Ecto neural progenitor cell (in vitro differentiated cells): ENCODE measurements at regions not wholly inside any gene's neighbourhood (a gene's known extent, or its start where the extent isn't known, plus 50 kb on each side); places are given as distances from the start of the nearest gene placed in this dataset.

Experiments
- DNase-seq: peaks from one replicate; pipeline ENCODE4 v3.0.0-alpha.2; 2018; ENCODE audit warnings: low spot score

DNA sequence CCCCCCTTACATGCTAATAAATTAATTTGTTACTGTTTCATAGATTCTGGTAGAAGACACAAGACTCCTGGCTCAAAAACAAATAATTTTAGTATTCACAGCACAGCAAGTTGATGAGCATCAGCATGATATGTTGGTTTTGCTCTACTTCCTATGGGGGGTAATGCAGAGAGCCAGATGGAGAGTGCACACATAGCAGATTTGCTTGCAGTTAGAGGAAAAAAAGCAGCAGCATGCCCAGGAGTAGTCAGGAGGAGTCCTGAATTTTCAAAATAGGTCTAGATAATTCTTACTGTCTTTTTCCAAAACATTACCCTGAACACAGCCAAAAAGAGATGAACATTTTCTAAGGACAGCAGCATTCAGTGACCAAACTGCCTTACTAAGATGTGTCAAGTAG lies 261.3 kb downstream of the COX7C start:
- no peak for DNase-seq

DNA sequence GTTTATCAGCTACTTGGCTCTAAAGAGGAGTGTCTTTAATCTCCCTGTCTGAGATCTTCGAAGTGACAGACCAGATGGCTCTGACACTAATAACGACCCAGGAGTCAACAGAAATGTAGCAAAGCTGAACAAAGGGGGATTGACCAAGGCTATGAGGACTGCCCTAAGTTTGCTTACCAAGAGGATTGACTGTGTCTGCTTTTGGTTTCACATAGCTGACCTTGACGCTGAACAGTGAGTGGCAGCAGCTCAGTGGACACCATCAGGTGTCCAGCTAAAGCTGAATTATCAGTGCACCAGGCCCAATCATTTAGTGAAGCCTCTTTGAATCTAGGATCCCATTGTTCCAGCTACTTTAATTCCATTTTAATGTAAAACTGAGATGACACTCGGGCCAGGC lies 262.6 kb downstream of the COX7C start:
- no peak for DNase-seq

DNA sequence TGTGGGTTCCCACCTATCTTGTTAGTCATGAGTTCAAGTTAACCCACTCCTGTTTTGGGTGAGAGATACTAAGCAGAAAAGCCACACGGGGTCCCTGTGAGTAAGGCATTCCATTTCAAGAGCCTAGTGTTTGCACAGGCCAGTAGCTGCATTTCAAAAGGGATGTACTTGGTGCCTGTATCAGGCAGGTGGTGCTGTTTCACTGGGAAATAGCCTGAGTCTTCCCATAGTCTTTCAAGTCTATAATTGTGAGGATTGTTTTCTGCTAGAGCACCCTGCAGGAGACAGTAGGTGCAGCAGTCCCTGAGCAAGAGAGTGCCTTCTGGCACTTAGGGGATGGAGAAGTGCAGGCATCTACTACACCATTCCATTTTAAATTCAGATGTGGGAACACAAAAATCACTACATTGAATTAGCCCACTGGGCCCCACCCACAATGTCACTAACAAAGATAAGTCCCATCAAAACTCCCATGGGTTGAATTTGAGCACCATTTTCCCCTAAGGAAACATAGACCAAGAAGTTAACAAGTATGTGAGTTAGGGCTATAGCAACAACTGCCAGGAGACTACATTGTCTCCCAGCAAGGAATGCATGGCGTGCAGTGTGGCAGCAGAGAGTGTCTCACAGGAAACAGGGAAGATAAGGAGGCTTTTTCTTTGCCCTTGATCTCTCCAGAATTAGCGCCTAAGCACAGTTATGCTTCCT lies 263.2 kb downstream of the COX7C start:
- peak; percentile 66 for DNase-seq

DNA sequence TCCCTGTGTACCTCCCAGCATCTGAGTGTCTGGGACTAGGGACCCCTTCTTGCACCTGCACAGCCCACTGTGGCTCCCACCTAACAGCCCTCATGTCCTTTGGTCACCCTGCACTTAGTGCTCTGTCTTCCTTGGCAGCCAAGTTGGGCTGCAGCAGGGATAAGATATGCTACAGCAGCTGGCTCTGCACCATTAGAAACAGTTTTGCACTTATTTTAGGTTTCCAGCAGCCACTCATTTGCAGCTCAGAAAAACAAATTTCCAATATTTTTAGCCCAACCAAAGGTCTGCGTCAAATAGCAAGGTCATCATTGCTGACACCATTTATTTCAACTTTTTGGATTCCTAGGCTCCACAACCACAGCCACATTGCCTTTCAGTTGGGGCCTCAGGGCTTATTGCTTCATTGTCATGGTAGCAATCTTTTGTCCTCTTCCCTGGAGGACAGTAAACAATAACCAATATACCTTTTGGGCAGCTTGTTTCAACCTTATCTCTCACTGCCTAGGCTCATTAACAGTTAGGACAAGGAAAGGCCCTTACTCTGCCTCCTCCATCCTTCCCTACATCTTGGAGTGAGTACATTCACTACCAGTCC lies 263.9 kb downstream of the COX7C start:
- no peak for DNase-seq

DNA sequence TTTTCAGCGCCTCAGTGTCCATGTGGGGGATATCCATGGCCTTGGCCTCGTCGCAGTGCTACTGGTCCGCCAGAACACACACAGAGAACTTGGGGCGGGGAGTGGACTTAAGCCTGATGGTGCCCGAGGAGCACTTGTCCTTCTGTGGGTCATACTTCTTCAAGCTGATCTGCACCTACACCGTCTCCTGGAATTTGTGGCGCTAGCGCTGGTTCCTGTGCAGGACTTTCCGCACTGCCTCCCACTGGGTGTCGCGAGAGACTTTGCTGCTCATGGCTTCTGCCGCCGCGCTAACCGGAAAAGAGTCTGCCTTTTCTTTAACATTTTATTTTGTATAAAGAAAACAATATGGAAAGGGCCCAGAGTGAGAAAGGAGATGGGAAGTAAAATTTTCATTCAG lies 266.9 kb downstream of the COX7C start:
- no peak for DNase-seq

DNA sequence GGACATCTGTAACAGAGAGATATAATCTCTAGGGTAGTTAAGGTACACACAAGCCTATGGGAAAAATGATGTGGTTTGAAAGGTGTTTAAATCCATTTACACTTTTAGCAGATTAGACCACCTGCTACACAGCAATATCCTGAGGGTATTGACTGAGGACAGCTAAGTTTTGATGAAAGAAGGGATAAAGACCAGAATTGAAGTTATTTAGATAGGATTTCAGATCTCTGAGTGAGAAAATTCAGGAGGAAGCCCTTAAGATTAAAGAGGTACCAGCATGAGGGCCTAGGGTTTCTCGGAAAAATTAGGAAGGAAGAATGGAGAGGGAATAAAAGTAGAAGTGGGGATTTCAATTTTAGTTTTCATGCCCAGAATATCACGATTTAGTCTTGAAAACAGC lies 267.3 kb downstream of the COX7C start:
- DNase-seq = no peak

DNA sequence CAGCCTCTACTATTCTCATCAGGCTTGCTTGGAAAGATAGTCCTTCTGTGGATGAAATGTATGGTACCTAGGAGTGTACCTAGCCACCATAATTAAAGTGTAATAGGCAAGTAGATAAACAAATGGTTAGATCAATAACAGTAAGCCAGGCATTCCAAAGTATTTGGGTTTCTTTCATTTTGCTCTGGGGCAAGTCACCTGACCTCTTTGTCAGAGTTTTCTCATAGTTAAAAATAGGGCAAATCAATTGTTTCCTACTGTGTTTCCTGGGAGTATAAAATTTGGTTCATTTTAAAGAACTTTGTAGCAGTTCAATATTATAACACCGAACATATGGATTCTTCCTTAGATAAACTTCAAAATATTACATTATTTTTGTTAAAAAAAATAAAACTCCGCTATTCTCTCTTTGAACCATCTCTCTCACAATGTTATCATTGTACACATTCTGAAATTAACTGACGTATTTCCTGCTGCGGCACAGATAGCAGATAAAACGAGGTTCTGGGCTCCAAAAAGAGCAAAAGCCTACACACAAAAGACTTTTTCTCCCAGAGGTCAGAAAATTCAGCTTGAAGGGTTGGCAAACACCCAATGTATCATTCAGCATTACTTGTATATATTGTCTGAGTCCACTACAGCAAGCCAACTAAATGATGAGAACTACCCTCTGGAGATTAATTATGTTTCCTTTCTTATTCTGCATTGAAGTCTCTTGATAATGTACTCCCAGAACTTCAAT lies 267.9 kb downstream of the COX7C start:
- no peak for DNase-seq

DNA sequence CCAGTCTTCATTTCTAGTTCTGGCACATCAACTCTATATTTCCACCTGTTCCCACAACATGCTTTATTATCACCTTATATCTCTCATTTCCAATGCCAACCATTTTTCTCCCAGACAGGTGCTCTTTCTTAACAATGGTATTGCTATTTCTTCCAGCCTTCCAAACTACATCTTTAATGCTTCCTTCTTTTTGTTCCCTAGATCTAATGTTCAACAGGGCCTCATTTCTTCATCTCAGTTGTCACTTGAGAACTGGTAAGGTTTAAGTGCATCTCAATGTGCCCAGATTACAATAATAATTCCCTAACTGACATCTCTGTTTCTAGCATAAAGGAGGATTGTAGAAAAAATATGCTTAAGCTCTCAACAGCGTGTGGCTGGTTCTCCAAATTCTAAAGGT lies 272.6 kb downstream of the COX7C start:
- DNase-seq = no peak

DNA sequence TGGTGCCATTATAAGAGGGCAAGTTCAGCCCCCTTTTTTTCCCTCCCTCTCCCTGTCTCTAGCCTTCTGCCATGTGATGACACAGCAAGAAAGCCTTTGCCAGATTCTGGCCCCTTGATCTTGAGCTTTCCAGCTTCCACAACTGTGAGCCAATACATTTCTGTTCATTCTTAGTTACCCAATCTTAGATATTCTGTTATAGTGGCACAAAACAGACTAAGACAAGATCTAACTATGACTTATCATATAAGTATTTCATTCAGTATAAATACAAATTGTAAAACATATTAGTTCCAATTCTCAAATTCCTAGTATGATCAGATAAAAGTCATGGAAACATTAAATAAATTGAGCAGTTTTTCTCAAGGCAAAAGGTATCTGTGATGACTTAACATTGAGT lies 276.3 kb downstream of the COX7C start:
- DNase-seq = no peak

DNA sequence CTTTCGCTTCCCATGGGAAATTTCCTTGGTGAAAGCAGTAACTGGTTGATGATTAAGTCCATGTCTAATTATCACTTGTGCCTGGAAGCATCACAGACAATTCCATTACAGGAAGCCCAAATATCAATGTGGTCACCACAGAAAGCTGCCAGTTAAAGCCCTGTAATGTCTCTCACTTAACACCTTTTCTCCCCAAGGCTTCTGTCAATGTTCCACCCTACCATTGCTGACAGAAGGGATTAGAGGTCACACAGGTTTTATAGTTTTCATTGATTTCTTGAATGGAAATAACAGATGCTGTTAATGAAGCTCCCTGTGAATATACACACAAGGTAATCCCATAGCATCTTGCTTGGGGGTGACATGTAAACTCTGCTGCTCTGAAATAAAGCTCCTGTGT lies 279.2 kb downstream of the COX7C start:
- no peak for DNase-seq

DNA sequence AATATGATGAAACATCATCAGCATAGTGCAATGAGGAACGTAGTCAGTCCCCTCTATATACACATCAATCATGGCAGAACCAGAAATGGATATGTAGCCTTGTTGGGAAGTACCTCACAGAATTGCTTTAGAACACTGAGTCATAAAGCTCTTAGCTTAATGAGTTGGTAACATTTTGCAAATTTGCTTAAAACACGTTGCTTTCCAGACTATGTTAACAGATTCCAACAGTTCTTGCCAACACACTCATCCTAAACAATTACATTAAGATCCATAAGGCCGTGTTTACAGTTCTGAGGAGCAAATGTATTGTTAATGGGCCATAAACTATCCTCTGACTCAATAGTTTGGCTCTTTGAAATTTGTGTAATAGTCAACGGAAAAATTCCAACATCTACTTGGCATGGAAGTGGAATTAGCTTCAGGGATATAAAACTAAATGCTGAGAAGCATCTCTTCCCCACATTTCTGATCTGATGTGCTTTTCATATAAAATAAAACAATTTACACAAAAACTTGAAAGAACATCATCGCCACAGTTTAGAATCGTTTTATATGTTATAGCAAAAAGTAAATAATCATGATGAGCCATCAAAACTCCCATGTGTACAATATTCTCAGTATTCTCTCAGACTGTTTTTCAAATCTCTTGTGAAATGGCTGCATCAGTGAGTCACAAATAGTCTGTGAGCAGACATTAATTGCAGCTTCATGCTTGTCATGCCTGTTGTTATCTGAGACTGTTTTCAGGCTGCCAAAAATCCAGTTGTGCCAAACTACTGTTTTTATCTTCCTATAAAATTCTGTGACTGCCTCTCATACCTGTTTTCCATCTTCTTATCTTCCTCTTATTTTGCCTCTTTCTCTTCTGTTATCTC lies 291.9 kb downstream of the COX7C start:
- no peak for DNase-seq

DNA sequence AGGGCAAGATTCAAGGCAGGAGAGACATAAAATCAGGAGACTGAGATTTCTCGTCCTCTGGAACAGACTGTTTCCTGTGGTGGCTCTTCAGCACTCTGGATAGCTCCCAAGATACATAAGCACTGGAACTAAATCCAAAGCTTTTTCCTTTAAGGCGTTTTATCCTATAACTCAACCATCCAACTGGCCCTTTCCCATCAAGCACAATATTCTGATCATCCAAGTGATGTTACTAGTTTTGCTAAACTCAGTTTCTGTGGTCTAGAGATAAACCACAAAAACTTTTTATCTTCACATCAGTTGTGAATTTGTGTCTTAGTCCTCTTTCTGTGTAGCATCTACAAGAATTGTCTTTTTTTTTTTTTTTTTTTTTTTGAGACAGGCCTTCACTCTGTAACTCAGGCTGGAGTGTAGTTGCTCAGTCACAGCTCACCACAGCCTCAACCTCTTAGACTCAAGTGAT lies 299.4 kb downstream of the COX7C start:
- DNase-seq = no peak

DNA sequence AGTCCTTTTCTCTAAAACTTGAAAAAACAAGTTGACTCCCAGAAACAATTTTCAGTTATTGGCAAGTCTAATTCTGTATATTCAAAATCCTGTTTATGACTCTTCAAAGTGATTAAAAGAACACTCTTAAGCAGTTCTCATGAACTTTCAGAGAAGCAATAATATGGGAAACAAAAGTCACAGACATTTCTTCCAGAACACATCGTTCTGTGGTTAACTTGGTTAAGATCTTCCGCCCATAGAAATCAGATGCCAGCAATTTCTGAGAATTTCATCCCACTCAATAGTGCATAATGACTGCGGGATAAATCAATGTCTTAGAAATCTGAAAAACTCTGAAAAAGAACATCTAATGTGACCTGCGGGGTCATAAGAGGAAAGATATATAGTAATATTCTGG lies 300.5 kb downstream of the COX7C start:
- DNase-seq = no peak

DNA sequence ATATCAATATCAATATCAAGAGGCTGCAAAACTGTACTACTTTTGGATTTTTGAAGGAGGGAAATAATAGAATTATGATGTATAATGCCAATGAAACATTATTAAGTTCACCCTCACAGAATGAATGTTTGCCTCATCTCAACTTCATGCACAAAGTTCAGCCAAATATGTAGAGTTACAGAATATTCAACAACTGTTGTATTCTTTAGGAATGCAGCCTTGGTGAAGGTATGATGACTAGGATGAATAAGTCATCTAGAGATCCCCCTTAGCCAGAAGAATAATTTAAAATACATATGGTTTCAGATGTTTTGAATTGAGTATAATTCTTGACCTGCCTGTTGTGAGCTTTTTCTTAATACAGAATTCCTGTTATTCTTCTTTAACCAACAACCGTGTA lies 308.3 kb downstream of the COX7C start:
- no peak for DNase-seq

DNA sequence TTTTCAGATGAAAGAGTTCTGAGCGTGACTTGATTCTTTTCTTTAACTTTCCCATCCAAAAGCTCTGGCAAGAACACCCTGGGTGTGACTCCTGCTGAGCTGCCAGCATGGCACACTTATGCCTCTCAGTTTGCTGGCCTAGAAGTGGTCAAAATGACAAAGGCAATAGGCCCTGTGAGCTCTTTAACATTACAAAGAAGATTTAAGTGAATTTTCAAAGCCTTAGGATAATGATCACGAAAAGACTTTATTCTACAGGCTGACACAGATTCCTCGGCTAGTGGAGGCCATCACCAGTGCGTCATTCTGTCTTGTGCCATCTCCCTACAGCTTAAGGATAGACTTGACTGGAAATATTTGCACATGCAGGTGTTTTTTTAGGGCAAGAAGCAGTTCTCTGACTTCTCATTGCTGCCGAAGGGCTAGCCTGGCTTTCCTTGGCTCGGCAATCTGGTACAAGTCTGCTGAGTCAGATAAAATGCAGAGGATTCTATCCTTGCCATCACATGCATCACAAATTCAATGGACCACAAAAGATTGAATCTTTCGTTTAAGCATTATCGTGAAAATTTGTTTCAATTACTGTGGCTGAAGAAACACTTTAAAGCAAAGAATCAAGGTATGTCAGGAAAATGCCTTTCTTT lies 311.5 kb downstream of the COX7C start:
- no peak for DNase-seq

DNA sequence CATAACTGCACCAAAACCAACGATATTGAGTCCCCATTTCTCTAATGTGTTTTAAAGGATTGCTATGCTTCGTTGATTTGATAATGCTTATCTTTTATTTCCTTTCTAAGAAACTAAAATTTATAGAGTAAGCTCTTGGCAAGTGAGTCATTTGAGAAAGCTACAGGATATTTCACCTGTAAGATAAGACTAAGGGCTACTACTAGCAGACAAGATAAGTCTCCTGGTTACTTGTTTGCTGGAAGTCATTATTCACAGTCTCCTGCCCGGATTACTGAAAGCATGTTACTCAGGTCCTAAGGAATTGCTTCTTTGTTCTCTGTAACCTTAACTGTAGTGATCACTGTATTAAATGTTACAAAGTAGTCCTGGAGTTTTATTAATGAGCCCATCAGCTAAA lies 315.9 kb upstream of the RASA1 start:
- no peak for DNase-seq

DNA sequence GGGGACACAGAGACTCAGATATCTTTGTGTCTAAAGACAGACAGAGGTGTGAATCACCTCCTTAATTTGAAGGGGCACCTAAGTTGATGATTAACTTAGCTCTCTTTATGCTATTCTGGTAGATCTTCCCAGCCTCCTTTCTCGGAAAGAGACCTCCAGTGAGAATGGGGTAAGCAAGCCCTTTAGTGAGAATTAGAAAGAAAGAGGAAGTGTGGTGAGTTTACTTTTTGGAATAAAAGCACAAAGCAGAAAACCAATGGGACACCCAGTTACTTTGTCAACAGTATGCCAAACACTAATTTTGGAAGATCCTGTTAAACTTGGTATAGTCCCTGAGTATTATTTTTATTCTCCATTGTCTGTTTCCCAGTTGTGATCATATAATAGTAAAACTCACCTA lies 302.8 kb upstream of the RASA1 start:
- no peak for DNase-seq

DNA sequence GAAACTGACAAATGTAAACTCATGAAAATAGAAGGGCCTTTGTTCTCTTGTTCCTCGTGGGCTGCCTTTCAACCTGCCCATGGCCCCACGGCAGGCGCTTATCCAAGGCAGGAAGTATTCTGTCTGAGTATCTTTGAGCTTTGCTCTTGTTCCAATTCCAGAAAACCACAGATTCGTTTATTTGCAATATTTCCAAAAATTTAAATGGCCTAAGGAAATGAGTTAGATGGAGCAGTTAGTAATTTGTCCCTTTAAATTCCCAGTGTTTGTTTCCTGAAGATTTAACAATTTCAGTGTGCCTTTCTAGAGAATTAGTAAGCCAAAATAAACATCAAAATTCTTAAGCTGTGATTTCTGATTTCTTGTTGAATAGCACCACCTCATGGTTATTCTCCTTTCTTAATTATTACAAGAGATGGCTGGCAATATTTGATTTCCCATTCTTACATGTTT lies 299.4 kb upstream of the RASA1 start:
- no peak for DNase-seq

DNA sequence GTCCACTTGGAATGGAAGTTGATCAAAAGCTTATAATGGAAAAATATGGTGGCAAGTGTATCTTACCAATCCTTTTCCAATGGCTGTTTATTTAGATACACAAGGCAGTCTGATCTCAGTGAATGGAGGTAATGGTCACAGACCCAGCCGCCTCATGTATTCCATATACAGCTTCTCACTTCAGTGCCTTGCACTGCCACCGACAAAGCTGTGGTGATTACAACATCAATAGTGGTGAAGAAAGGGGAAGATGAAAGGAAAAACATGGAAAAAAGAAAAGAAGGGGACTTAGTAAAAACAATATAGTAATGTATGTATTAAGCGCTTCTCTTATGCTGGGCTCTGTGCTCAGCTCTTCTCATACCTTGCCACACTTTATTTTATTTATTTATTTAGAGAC lies 297.3 kb upstream of the RASA1 start:
- no peak for DNase-seq

DNA sequence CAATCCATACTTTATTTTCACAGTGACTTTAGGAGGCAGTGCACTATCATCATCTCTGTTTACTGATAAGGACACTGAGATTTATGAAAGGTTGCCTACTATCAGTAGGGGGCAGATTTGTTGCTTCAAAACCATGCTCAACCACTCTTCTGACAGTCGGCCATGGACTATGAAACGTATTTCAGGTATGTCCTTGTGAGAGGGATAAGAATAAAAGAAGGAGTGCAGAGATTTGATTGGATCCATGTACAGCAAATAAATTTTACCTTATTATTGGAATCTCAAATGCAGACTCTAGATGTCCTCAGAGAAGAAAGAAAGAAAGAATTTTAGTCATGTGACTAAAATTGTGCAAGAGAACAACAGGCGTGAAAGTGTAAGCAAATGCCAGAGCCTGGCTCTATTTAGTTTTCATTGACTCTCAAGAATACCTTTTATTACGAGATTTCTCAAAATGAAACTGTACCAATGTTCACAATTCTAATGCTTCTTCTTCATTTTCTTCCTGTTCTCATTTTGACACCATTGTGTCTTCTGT lies 296.6 kb upstream of the RASA1 start:
- no peak for DNase-seq

DNA sequence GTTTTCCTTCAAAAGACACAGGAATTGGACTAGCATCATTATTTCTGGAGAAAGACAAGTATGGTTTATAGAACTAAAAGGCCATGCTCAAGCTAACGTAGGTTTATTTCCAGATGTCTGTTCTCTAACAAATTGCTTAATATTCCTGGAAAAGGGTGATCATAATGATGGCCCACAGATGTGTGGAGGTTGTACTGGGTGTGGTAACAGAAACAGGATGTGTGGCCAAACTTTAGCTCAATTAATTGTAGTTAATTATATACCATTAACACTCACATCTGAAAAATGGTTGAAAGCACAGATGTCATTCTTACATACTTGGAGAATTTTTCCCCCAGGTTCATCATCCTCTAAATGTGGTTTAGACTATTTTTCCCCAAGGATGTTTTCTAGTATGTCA lies 292.7 kb upstream of the RASA1 start:
- no peak for DNase-seq

DNA sequence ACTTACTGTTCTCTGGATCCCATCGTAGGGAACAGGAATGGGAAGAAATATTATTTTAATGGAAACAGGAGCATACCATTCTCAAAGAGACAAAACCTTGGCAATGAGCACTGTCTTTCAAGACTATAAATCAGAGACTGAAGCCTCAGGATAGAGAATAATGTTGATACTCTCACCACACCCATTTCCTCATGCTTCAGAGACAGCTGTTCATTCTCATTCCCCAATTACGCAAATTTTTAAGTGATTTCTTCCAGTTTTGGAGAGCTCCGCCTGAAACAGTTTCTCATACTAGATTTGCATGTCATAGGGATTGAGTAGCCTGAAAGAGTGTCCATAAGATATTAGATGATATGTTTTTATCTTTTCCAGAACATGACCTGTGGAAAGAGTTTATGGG lies 290.5 kb upstream of the RASA1 start:
- DNase-seq = no peak
